ENCODE measurements at regions not wholly inside any gene's neighbourhood (a gene's known extent, or its start where the extent isn't known, plus 50 kb on each side); places are given as distances from the start of the nearest gene placed in this dataset. TPM values are rescaled to one million over a fixed set of nuclear protein-coding genes. Genes with fewer than 3 reads are reported as not detected.

Small RNAs in the stretch of these regions (small RNA-seq; reads per million reads assigned to genes)
- gene AC092266.1 (ENCODE audit: insufficient read depth): not detected
- not detected for gene RF00019 (ENCODE audit: insufficient read depth)

All from H1 (cell line).